GM21528 (cell line): ENCODE measurements at regions not wholly inside any gene's neighbourhood (a gene's known extent, or its start where the extent isn't known, plus 50 kb on each side); places are given as distances from the start of the nearest gene placed in this dataset.
"Not testable (repeated sequence)": the region's sequence is repeated elsewhere in the genome, so short reads cannot be mapped to it uniquely, and the experiment has no call there.

ENCODE experiments used
- ATAC-seq: cut with Tn5 transposase; IDR thresholded peaks from one replicate; pipeline ENCODE4 v1.9.1; 2021; ENCODE audit warnings: mild to moderate bottlenecking, moderate library complexity; ENCODE audit not compliant: unreplicated experiment, low FRiP score

DNA sequence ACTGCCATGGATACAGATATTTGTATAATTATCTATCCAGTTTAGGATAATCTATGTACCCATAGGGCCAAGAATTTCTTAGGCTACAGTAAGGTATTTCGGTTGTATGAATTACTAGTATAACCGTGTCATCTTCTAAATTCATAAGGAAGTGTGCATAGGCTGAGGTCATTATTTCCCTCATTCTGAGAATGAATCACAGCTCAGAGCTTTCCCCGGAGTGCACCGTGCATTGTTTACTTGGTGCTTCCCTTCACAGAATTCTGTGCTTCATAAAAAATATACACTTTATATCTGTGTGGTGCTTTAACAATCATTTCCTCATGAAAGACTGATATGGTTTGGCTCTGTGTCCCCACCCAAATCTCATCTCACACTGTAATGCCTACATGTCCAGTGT, 514.1 kb downstream of the ETNK1 start:
- no peak for ATAC-seq

DNA sequence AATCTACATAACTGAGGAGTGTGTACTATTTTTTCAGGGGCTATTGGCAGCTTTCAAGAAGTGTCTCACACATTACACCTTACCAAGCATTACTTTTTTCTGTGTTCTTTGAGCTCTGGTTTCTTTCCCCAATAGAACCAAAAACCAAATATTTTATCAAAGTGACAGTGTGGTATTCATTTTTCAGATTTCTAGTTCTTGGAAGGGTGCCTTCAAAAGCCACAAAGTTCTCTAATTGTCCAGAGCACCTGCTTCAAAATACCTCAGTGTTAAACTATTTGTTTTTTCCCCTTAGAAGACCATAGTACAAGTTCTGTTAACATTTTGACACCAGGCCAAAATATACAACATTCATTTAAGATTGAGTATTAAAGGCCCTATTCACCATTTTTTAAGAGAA, 515.7 kb downstream of the ETNK1 start:
- ATAC-seq, result no peak

DNA sequence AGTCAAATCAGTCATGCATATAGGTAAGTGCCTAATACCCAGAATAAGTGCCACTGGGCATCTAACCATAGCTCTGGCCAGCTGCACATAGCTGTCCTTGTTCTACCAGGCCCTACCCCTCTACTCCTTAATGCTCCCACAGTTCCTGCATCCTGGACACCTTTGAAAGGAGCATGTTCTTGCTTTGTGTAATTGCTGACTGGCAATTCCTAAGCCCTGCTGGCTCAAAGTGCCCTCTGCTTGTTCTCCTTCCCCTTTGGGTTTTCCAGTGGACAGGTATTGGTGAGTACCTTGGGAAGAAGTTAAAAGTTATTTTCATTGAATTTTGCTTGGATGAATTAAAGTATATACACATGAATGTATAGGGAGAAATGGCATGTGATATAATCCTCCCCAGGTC, 516.4 kb downstream of the ETNK1 start:
- no peak for ATAC-seq

GRCh38 chr12:23146070-23146469, 521.1 kb downstream of the ETNK1 start:
- ATAC-seq, result not testable (repeated sequence)

DNA sequence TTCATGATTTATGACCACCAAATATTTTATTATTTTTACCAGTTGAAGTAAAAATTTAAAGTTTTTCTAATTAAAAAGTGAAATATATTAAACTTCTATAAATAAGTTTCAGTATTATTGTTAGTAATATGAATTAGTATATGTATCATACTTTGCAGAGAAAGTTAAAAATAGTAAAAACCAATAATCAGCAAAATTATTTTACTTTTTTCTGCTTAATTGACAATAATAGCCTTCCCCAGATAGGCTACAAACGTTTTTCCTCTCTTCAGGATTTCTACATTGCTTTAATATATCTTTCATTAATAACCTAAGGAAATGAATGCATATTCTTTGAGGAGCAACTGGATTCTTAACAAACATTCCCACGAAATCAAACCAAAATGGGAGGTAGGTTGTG, 543.5 kb downstream of the ETNK1 start:
- no peak for ATAC-seq

GRCh38 chr12:23169012-23169695, 544.2 kb downstream of the ETNK1 start:
- no peak for ATAC-seq

GRCh38 chr12:23169696-23170013, 544.7 kb downstream of the ETNK1 start:
- no peak for ATAC-seq

DNA sequence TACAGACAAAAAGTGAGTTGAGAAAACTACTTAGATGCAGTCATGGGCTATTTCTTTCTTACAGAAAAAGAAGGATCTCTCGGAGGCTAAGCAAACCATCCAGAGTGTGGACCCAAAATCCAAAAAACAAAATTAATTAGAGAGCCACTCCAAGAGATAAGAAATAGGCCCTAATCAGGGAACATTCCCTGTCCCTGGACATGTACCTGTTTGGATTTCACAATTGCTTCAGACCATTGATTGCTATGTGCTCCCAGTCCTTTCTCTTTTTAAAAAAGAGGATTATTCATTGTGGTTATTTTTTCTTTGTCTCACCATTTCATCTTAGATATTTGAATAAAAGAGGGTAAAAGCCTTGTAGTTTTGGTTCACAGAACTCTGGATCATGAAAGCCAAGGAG, 549.9 kb downstream of the ETNK1 start:
- ATAC-seq, result no peak

DNA sequence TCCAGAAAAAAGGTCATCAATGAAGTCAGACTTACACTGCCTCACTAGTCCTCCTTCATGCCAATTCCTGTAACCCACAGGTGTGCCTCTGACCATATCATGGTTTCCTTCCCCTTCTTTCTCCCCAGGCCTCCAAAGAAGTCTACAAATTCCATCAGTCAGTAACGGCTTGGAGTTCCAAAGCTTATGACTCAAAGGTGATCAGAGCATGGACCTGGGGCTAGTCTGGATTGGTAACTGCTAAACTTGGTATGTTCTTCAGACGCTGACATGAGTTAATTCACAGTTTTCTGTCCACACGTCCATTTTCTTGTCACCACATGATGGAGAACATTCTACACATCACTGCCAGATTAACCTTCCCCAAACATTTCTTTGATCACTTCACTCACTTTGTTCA, 560.4 kb downstream of the ETNK1 start:
- ATAC-seq, result no peak

DNA sequence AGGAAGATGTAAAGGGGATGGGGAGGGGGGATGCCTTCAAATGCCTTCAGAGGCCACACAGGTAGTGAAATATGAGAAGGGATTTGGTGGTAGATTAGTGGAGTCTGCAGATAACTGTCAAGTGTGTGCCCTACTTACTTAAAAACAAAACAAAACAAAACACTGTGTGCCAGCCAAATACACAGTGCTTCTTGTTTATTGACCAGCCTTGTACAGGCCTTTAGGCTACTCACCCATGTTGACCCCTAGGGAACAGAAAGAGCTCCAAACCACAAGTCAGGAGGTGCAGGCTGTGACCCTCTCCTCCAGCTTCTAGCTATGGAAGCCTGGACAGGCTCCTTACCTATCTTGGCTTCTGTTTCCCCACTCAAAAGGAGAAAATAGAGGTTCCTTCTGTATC, 562.0 kb downstream of the ETNK1 start:
- ATAC-seq, result no peak

GRCh38 chr12:23193552-23193951, 568.6 kb downstream of the ETNK1 start:
- no peak for ATAC-seq

DNA sequence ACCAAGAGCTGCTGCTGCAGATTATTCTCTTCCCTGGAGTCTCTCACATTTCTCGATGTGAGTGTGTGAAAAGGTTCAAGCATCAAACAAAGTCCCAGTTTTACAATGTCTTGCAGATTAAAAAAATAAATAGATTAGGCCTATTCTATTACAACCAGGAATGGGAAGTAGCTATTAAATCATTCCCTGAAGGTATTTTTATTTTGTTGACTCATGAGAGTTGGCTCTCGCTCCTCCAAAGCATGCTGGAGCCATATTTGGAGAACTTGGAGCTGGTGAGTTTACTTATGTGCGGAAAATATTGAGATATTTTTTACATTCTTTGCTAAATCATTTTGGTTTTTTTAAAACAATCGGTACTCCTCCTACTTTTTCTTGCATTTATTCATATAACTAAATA, 572.3 kb downstream of the ETNK1 start:
- no peak for ATAC-seq

DNA sequence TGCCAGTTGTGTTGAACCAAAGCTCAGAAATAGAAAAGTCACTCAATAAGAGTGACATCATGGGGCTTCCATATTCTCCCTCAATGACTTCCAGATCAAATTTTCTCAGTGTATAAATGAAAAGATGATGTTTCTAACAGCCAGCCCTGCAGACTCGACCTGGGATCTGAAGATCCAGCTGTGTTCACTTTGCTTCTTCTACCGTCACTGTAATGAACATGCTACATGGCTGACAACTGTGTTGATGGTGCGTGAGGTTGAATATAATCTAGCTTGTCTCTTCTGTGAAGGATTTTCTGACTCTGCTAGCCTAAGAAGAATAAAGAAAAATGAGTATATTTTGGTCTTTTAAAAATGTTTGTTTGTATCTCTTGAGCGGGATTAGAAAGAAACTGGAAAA, 577.8 kb downstream of the ETNK1 start:
- no peak for ATAC-seq

DNA sequence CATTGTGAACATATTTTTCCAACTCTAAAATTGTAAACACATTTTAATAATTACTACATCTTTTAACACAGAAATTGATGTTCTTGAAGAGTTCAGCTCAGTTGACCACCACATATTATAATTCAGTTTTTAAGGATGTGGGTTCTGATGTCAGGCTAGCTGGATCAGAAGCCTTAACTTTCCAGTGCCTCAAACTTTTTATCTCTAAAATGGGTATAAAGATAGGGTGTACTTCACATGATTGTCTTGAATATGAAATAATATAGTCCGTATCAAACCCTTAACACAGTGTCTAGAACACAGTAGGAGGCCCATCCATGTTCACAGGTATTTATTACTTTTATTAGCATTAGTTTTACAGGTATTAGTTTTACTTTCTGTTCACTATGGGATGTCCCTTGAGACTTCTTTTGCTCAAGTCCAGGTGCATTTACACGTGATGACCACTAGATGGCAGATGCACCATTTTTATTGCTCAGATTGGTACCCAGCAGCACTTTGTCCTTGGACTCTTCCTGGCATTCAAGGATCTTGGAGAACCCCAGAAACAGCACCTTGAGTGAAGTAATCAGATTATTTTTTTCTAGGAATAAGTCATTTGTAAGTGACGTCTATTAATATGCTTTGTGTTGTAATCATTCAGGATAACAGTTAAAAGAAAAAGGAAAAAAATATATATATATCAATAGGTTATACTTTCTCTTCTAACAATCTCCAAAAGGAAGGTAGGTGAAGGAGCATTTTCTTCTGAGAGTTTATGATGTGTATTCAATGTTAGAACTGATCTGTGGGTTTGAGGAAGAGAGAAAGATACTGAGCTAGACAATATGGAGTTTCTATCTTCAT, 580.2 kb downstream of the ETNK1 start:
- peak; percentile 93 for ATAC-seq

DNA sequence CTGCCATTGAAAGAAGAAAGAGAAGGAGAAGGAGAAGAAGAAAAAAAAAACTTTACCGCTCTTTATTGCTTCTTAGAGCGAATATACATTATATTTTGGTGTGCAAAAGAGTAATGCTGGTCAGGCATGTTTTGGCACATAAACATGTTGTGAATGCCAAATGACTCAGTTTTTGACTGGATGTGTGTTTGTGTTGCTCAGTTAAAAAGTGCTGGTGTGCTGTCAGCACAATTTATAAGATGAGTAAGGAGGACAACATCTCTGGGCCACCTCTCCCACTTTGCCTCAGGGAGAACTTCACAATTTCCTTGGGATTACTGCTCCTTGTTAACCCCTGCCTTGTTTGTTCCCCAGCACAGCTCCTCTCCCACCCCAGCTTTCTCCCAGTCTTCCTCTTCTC, 584.8 kb downstream of the ETNK1 start:
- ATAC-seq, result no peak

DNA sequence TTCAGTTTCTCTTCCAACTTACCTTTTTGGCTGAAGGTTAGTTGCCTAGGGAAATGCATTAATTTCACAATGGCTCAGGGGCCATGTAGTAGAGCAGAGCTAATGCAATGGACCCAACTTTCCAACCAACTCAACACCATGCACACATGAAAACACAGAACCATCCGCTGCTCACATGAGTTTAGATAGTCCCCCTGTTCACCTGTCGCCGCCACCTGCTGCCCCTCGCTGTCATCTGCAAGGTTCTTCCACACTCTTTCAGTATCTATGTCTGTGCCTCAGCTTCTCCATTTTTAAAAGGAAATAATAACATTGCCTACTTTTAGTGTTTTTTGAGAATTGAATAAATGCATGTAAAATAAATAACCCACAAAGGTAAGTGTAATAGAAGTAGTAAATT, 585.6 kb downstream of the ETNK1 start:
- ATAC-seq, result no peak

DNA sequence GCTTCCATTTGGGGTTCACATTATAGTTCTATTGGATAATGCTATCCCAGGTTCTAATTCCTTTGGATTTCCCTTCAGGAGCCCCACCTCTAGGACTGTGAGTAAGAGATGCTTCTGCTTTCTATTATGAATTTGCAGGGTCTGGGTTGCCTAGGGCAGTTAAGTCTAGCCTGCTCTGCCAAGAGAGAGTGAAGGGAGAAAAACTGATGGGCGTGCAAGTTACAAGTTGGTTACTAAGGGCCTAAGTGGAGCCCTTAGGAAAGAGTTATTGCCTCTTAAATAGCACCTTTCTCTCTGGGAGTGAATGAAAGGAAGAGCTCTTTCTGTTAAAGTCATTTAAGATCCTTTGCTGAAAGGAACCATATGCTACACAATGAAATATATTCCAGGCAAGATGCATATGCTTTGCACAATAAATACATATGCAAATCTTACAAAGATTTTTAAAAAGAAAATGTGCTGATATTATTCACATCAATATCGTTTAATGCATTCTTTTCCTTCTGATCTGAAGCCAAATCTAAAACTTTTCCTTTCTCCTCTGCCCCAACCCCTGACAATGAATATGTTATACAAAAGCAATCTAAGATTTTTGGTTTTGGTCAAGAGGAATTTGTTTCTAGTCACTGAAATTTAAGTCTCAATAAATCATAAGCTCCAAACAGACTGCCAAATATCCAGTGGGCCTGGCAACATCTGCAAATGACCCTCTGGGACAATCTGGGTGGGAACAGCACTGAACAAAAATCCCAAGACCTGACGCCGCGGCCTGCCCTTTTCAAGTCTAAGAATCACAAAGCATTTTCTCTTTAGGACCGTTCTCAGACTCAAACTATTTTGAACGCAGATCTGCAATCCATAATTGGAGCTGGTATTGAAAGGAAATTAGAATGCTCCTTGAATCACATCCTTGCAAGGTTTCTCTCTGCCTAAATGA, 586.7 kb downstream of the ETNK1 start:
- ATAC-seq, result no peak

DNA sequence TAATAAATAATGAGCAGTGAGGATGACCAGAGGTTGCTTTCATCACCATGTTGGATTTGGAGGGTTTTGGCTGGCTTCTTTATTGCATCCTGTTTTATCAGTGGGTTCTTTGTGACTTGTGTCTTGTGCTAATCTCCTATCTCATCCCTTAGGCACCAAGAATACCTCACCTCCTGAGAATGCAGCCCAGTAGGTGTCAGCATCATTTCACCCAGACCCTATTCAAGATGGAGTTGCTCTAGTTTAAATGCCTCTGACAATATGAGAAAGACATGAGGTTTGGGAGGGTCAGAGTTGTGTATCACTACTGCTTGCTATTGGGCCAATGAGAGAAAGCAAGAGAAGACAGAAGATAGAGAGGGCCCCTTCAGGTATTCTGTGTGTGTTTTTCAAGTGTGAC, 592.2 kb downstream of the ETNK1 start:
- ATAC-seq, result no peak

DNA sequence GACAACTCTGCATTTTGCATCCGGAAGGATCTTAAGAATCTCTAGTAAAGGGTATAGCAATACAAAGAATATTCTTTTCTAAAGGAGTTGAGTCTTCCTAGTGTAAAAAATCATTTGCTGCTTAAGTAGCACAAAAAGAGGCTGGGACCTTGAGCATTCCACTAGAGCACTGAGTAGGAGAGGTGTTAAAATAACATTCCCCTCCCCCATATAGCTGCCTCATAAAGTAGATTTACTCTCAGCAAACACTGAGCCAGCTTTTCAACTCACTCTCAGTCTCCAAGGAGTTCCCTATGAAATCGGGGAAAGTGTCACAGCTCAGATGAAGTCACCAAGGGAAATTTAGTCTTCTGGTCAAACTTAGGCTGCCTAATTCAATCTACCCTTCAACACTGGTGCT, 592.7 kb downstream of the ETNK1 start:
- no peak for ATAC-seq

GRCh38 chr12:23221066-23221465, 596.1 kb downstream of the ETNK1 start:
- ATAC-seq, result no peak

GRCh38 chr12:23221926-23222325, 597.0 kb downstream of the ETNK1 start:
- ATAC-seq, result no peak
